WTC11 (cell line): ENCODE measurements at regions not wholly inside any gene's neighbourhood (a gene's known extent, or its start where the extent isn't known, plus 50 kb on each side); places are given as distances from the start of the nearest gene placed in this dataset.

Experiments used
- ATAC-seq: fragments of 200-7000 bp; cut with Tn5 transposase; 2 replicates; pipeline ENCODE4 v1.10.0; 2021; ENCODE audit warnings: mild to moderate bottlenecking, moderate library complexity
- CTCF ChIA-PET: fragments of 300-600 bp; sonication (Branson Sonifier 250); formaldehyde crosslinking; loops from one replicate; lab custom pipeline; 2021; ENCODE audit warnings: antibody characterized with exemption; lab: Charles Lee
- POLR2A ChIA-PET: fragments of 350-600 bp; sonication (Branson Sonifier 250); formaldehyde crosslinking; loops from one replicate; lab custom pipeline; 2021; ENCODE audit warnings: antibody characterized with exemption; lab: Charles Lee
- DNase-seq: peaks from one replicate; pipeline ENCODE4 v3.0.0; 2021; ENCODE audit warnings: low spot score
- H3K27ac Mint-ChIP-seq: 2 replicates; pipeline ENCODE4 v1.8.0; 2021; ENCODE audit warnings: mixed read lengths
- H3K27me3 Mint-ChIP-seq: 2 replicates; pipeline ENCODE4 v1.8.0; 2021; ENCODE audit warnings: low read depth, mild to moderate bottlenecking, moderate library complexity, mixed read lengths
- H3K36me3 Mint-ChIP-seq: 2 replicates; pipeline ENCODE4 v1.8.0; 2021; ENCODE audit warnings: mixed read lengths
- H3K4me1 Mint-ChIP-seq: 2 replicates; pipeline ENCODE4 v1.8.0; 2022; ENCODE audit warnings: mixed read lengths
- H3K4me3 Mint-ChIP-seq: 2 replicates; pipeline ENCODE4 v1.8.0; 2021; ENCODE audit warnings: mild to moderate bottlenecking, moderate library complexity, mixed read lengths
- H3K9me3 Mint-ChIP-seq: 2 replicates; pipeline ENCODE4 v1.8.0; 2021; ENCODE audit warnings: mixed read lengths
- ATF1 ChIP-seq: sonication (generic); formaldehyde crosslinking; IDR thresholded peaks from 2 replicates; pipeline ENCODE4 v1.8.1; 2023; ENCODE audit warnings: mild to moderate bottlenecking, moderate library complexity, missing genetic modification reagents
- ELF4 ChIP-seq: sonication (generic); formaldehyde crosslinking; IDR thresholded peaks from 2 replicates; pipeline ENCODE4 v1.8.1; 2022; ENCODE audit warnings: low read depth, mild to moderate bottlenecking, moderate library complexity, missing genetic modification reagents
- ETV6 ChIP-seq: sonication (generic); formaldehyde crosslinking; IDR thresholded peaks from 2 replicates; pipeline ENCODE4 v1.8.1; 2022; ENCODE audit warnings: mild to moderate bottlenecking, missing genetic modification reagents
- FOXK1 ChIP-seq: sonication (generic); formaldehyde crosslinking; IDR thresholded peaks from 2 replicates; pipeline ENCODE4 v1.8.0; 2022; ENCODE audit warnings: mild to moderate bottlenecking, moderate library complexity, missing genetic modification reagents
- GABPB1 ChIP-seq: sonication (generic); formaldehyde crosslinking; IDR thresholded peaks from 2 replicates; pipeline ENCODE4 v1.8.1; 2023; ENCODE audit warnings: mild to moderate bottlenecking, missing genetic modification reagents
- KAT7 ChIP-seq: sonication (generic); formaldehyde crosslinking; IDR thresholded peaks from 2 replicates; pipeline ENCODE4 v1.8.1; 2023; ENCODE audit warnings: missing genetic modification reagents, mild to moderate bottlenecking, borderline replicate concordance
- NFE2L1 ChIP-seq: sonication (generic); formaldehyde crosslinking; IDR thresholded peaks from 2 replicates; pipeline ENCODE4 v1.8.1; 2023; ENCODE audit warnings: missing genetic modification reagents
- OVOL2 ChIP-seq: fragments of 250-450 bp; sonication (Bioruptor Pico); IDR thresholded peaks from 2 replicates; pipeline ENCODE4 v1.9.0; 2021; ENCODE audit warnings: mild to moderate bottlenecking, borderline replicate concordance
- PRRX2 ChIP-seq: fragments of 250-450 bp; sonication (Bioruptor Pico); IDR thresholded peaks from 2 replicates; pipeline ENCODE4 v1.8.0; 2021; ENCODE audit warnings: mild to moderate bottlenecking
- ZBTB21 ChIP-seq: sonication (generic); formaldehyde crosslinking; IDR thresholded peaks from 2 replicates; pipeline ENCODE4 v1.8.1; 2023; ENCODE audit warnings: mild to moderate bottlenecking, missing genetic modification reagents, borderline replicate concordance
- ZNF416 ChIP-seq: fragments of 250-450 bp; sonication (Bioruptor Pico); IDR thresholded peaks from 2 replicates; pipeline ENCODE4 v1.9.0; 2021; ENCODE audit warnings: mild to moderate bottlenecking, inconsistent platforms
- ZNF671 ChIP-seq: fragments of 250-450 bp; sonication (Bioruptor Pico); IDR thresholded peaks from 2 replicates; pipeline ENCODE4 v1.8.0; 2021; ENCODE audit warnings: mild to moderate bottlenecking
- TF ChIP-seq, protein P1 (sequence below): sonication (generic); formaldehyde crosslinking; conservative IDR thresholded peaks from 2 replicates; pipeline ENCODE4 v1.8.1; 2022; ENCODE audit warnings: mild to moderate bottlenecking, missing genetic modification reagents
- TF ChIP-seq, protein P2 (sequence below): sonication (generic); formaldehyde crosslinking; conservative IDR thresholded peaks from 2 replicates; pipeline ENCODE4 v1.8.1; 2023; ENCODE audit warnings: mild to moderate bottlenecking, low read depth, missing genetic modification reagents, moderate library complexity
- TF ChIP-seq, protein P3 (sequence below): sonication (generic); formaldehyde crosslinking; IDR thresholded peaks from 2 replicates; pipeline ENCODE4 v1.8.1; 2022; ENCODE audit warnings: mild to moderate bottlenecking, missing genetic modification reagents, moderate library complexity, borderline replicate concordance
- TF ChIP-seq, protein P4 (sequence below): sonication (generic); formaldehyde crosslinking; IDR thresholded peaks from 2 replicates; pipeline ENCODE4 v1.8.1; 2023; ENCODE audit warnings: mild to moderate bottlenecking, missing genetic modification reagents
- TF ChIP-seq, protein P5 (sequence below): sonication (generic); formaldehyde crosslinking; IDR thresholded peaks from 2 replicates; pipeline ENCODE4 v1.8.0; 2022; ENCODE audit warnings: mild to moderate bottlenecking, missing genetic modification reagents
- TF ChIP-seq, protein P6 (sequence below): fragments of 250-450 bp; sonication (Bioruptor Pico); IDR thresholded peaks from 2 replicates; pipeline ENCODE4 v2.1.2; 2022; ENCODE audit warnings: mild to moderate bottlenecking, moderate library complexity
- TF ChIP-seq, protein P7 (sequence below): sonication (generic); formaldehyde crosslinking; IDR thresholded peaks from 2 replicates; pipeline ENCODE4 v1.8.1; 2023; ENCODE audit warnings: mild to moderate bottlenecking, moderate library complexity, missing genetic modification reagents
- TF ChIP-seq, protein P8 (sequence below): fragments of 250-450 bp; sonication (Bioruptor Pico); IDR thresholded peaks from 2 replicates; pipeline ENCODE4 v1.9.0; 2021; ENCODE audit warnings: mild to moderate bottlenecking

DNA sequence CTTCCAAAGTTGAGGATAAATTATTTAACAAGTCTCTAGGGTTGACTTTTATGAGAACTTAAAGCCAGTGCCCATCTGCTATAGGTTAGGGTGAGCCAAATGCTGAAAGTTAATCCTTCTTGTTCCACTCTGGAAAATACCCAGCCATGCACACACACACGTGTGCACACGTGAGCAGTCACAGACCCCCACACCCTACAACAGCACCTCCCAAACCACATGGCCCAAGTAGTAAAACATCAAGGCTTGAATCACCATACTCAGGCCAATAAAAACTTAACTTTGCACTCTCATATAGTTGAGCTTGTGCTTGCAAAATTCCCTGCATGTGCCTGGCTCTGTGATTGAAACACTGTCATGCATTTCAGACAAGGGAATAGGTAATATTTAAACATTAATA, 467.6 kb downstream of the ARHGEF28 start:
- ATAC-seq (no peak), DNase-seq (no peak)
- TF ChIP-seq, protein P1, sequence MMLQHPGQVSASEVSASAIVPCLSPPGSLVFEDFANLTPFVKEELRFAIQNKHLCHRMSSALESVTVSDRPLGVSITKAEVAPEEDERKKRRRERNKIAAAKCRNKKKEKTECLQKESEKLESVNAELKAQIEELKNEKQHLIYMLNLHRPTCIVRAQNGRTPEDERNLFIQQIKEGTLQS (CRISPR knock-in tag) = no peak
- TF ChIP-seq ELF4 (CRISPR knock-in tag) = no peak
- TF ChIP-seq PRRX2 (CRISPR knock-in tag) = no peak
- TF ChIP-seq, protein P2, sequence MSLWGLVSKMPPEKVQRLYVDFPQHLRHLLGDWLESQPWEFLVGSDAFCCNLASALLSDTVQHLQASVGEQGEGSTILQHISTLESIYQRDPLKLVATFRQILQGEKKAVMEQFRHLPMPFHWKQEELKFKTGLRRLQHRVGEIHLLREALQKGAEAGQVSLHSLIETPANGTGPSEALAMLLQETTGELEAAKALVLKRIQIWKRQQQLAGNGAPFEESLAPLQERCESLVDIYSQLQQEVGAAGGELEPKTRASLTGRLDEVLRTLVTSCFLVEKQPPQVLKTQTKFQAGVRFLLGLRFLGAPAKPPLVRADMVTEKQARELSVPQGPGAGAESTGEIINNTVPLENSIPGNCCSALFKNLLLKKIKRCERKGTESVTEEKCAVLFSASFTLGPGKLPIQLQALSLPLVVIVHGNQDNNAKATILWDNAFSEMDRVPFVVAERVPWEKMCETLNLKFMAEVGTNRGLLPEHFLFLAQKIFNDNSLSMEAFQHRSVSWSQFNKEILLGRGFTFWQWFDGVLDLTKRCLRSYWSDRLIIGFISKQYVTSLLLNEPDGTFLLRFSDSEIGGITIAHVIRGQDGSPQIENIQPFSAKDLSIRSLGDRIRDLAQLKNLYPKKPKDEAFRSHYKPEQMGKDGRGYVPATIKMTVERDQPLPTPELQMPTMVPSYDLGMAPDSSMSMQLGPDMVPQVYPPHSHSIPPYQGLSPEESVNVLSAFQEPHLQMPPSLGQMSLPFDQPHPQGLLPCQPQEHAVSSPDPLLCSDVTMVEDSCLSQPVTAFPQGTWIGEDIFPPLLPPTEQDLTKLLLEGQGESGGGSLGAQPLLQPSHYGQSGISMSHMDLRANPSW (CRISPR knock-in tag) = no peak
- no peak for TF ChIP-seq ETV6 (CRISPR knock-in tag)
- TF ChIP-seq, protein P3, sequence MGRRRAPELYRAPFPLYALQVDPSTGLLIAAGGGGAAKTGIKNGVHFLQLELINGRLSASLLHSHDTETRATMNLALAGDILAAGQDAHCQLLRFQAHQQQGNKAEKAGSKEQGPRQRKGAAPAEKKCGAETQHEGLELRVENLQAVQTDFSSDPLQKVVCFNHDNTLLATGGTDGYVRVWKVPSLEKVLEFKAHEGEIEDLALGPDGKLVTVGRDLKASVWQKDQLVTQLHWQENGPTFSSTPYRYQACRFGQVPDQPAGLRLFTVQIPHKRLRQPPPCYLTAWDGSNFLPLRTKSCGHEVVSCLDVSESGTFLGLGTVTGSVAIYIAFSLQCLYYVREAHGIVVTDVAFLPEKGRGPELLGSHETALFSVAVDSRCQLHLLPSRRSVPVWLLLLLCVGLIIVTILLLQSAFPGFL = no peak
- TF ChIP-seq, protein P4, sequence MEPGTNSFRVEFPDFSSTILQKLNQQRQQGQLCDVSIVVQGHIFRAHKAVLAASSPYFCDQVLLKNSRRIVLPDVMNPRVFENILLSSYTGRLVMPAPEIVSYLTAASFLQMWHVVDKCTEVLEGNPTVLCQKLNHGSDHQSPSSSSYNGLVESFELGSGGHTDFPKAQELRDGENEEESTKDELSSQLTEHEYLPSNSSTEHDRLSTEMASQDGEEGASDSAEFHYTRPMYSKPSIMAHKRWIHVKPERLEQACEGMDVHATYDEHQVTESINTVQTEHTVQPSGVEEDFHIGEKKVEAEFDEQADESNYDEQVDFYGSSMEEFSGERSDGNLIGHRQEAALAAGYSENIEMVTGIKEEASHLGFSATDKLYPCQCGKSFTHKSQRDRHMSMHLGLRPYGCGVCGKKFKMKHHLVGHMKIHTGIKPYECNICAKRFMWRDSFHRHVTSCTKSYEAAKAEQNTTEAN = no peak
- no peak for TF ChIP-seq ZNF416 (CRISPR knock-in tag)
- TF ChIP-seq, protein P5, sequence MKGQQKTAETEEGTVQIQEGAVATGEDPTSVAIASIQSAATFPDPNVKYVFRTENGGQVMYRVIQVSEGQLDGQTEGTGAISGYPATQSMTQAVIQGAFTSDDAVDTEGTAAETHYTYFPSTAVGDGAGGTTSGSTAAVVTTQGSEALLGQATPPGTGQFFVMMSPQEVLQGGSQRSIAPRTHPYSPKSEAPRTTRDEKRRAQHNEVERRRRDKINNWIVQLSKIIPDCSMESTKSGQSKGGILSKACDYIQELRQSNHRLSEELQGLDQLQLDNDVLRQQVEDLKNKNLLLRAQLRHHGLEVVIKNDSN (CRISPR knock-in tag) = no peak
- TF ChIP-seq OVOL2 (CRISPR knock-in tag) = no peak
- TF ChIP-seq ZNF671 (CRISPR knock-in tag) = no peak
- no peak for TF ChIP-seq ZBTB21 (CRISPR knock-in tag)
- TF ChIP-seq GABPB1 (CRISPR knock-in tag) = no peak
- no peak for TF ChIP-seq FOXK1 (CRISPR knock-in tag)
- TF ChIP-seq, protein P6, sequence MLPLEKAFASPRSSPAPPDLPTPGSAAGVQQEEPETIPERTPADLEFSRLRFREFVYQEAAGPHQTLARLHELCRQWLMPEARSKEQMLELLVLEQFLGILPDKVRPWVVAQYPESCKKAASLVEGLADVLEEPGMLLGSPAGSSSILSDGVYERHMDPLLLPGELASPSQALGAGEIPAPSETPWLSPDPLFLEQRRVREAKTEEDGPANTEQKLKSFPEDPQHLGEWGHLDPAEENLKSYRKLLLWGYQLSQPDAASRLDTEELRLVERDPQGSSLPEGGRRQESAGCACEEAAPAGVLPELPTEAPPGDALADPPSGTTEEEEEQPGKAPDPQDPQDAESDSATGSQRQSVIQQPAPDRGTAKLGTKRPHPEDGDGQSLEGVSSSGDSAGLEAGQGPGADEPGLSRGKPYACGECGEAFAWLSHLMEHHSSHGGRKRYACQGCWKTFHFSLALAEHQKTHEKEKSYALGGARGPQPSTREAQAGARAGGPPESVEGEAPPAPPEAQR (CRISPR knock-in tag) = no peak
- TF ChIP-seq, protein P7, sequence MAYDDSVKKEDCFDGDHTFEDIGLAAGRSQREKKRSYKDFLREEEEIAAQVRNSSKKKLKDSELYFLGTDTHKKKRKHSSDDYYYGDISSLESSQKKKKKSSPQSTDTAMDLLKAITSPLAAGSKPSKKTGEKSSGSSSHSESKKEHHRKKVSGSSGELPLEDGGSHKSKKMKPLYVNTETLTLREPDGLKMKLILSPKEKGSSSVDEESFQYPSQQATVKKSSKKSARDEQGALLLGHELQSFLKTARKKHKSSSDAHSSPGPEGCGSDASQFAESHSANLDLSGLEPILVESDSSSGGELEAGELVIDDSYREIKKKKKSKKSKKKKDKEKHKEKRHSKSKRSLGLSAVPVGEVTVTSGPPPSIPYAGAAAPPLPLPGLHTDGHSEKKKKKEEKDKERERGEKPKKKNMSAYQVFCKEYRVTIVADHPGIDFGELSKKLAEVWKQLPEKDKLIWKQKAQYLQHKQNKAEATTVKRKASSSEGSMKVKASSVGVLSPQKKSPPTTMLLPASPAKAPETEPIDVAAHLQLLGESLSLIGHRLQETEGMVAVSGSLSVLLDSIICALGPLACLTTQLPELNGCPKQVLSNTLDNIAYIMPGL (CRISPR knock-in tag) = no peak
- TF ChIP-seq KAT7 = no peak
- TF ChIP-seq ATF1 = no peak
- TF ChIP-seq, protein P8, sequence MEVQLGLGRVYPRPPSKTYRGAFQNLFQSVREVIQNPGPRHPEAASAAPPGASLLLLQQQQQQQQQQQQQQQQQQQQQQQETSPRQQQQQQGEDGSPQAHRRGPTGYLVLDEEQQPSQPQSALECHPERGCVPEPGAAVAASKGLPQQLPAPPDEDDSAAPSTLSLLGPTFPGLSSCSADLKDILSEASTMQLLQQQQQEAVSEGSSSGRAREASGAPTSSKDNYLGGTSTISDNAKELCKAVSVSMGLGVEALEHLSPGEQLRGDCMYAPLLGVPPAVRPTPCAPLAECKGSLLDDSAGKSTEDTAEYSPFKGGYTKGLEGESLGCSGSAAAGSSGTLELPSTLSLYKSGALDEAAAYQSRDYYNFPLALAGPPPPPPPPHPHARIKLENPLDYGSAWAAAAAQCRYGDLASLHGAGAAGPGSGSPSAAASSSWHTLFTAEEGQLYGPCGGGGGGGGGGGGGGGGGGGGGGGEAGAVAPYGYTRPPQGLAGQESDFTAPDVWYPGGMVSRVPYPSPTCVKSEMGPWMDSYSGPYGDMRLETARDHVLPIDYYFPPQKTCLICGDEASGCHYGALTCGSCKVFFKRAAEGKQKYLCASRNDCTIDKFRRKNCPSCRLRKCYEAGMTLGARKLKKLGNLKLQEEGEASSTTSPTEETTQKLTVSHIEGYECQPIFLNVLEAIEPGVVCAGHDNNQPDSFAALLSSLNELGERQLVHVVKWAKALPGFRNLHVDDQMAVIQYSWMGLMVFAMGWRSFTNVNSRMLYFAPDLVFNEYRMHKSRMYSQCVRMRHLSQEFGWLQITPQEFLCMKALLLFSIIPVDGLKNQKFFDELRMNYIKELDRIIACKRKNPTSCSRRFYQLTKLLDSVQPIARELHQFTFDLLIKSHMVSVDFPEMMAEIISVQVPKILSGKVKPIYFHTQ (CRISPR knock-in tag) = no peak
- TF ChIP-seq NFE2L1 (CRISPR knock-in tag) = no peak
- Mint-ChIP-seq H3K36me3 (no peaks in the 10 kb centered on the region), H3K9me3 (peaks cover 3% of the 10 kb centered on the region), H3K4me1 (0 out of 2 replicates have a peak, but pooled peaks cover 2% of the 10 kb centered on the region), H3K27ac (no peak overlapping the region), H3K4me3 (no peak overlapping the region), H3K27me3 (no peaks in the 10 kb centered on the region)
- ChIA-PET CTCF (no interaction called here), POLR2A (no interaction called here)
